HG03469 (cell line): ENCODE measurements at regions not wholly inside any gene's neighbourhood (a gene's known extent, or its start where the extent isn't known, plus 50 kb on each side); places are given as distances from the start of the nearest gene placed in this dataset.
"Not testable (repeated sequence)": the region's sequence is repeated elsewhere in the genome, so short reads cannot be mapped to it uniquely, and the experiment has no call there.

Source experiments
- ATAC-seq: cut with Tn5 transposase; IDR thresholded peaks from one replicate; pipeline ENCODE4 v1.9.1; 2021; ENCODE audit warnings: mild to moderate bottlenecking, moderate library complexity, moderate number of reproducible peaks; ENCODE audit not compliant: unreplicated experiment

GRCh38 chr15:62895139-62895866 is 147.2 kb upstream of the TPM1 start:
- ATAC-seq, result no peak

- ATAC-seq, result no peak
These were observed 146.6 kb upstream of the TPM1 start for GRCh38 chr15:62895905-62896316.

- ATAC-seq, result no peak
These were observed 146.1 kb upstream of the TPM1 start for GRCh38 chr15:62896380-62896866.

- ATAC-seq, result no peak
These were observed 145.5 kb upstream of the TPM1 start for GRCh38 chr15:62896969-62897486.

- no peak for ATAC-seq
These were observed 144.9 kb upstream of the TPM1 start for GRCh38 chr15:62897634-62898033.

- ATAC-seq, result no peak
These were observed 143.5 kb upstream of the TPM1 start for GRCh38 chr15:62899090-62899493.

GRCh38 chr15:62900071-62900802 is 142.3 kb upstream of the TPM1 start:
- no peak for ATAC-seq

- no peak for ATAC-seq
These were observed 141.5 kb upstream of the TPM1 start for GRCh38 chr15:62901087-62901486.

- ATAC-seq, result no peak
These were observed 140.5 kb upstream of the TPM1 start for GRCh38 chr15:62901909-62902546.

GRCh38 chr15:62902821-62903220 is 139.7 kb upstream of the TPM1 start:
- ATAC-seq, result no peak

- no peak for ATAC-seq
These were observed 139.1 kb upstream of the TPM1 start for GRCh38 chr15:62903437-62903836.

- ATAC-seq, result no peak
These were observed 138.3 kb upstream of the TPM1 start for GRCh38 chr15:62904041-62904910.

GRCh38 chr15:62906627-62907026 is 135.9 kb upstream of the TPM1 start:
- ATAC-seq, result no peak

GRCh38 chr15:62907275-62907674 is 135.3 kb upstream of the TPM1 start:
- ATAC-seq, result no peak

GRCh38 chr15:62908341-62908740 is 134.2 kb upstream of the TPM1 start:
- not testable (repeated sequence) for ATAC-seq

- no peak for ATAC-seq
These were observed 133.3 kb upstream of the TPM1 start for GRCh38 chr15:62909257-62909656.

- no peak for ATAC-seq
These were observed 130.3 kb upstream of the TPM1 start for GRCh38 chr15:62912282-62912681.

GRCh38 chr15:62912808-62913207 is 129.7 kb upstream of the TPM1 start:
- ATAC-seq, result no peak

- ATAC-seq, result no peak
These were observed 129.3 kb upstream of the TPM1 start for GRCh38 chr15:62913246-62913645.

GRCh38 chr15:62914461-62915079 is 128.0 kb upstream of the TPM1 start:
- no peak for ATAC-seq
